Right atrium auricular region (tissue), 2 donors: ENCODE measurements at regions not wholly inside any gene's neighbourhood (a gene's known extent, or its start where the extent isn't known, plus 50 kb on each side); places are given as distances from the start of the nearest gene placed in this dataset.
"Not testable (repeated sequence)": the region's sequence is repeated elsewhere in the genome, so short reads cannot be mapped to it uniquely, and the experiment has no call there.

ENCODE experiments used
- DNase-seq: peaks from one replicate; pipeline ENCODE4 v3.0.0-alpha.2; 2019; ENCODE audit warnings: low spot score
- H3K27ac ChIP-seq, 2 donors: fragments of 200-600 bp; sonication (generic); 1 replicate in 1 of 2; 2 replicates in 1 of 2; pipeline ENCODE4 v1.5.1; 2016 to 2019
- H3K27me3 ChIP-seq, 2 donors: fragments of 200-600 bp; sonication (generic); one replicate each; pipeline versions ENCODE4 v1.5.1 to v1.6.0; 2017 to 2019
- H3K36me3 ChIP-seq: fragments of 200-600 bp; sonication (generic); one replicate; pipeline ENCODE4 v1.5.1; 2016
- H3K4me1 ChIP-seq, 2 donors: fragments of 200-600 bp; sonication (generic); one replicate each; pipeline versions ENCODE4 v1.5.1 to v1.6.0; 2017 to 2019
- H3K4me3 ChIP-seq, 2 donors: fragments of 200-600 bp; sonication (generic); 1 replicate in 1 of 2; 2 replicates in 1 of 2; pipeline ENCODE4 v1.5.1; 2017 to 2019; ENCODE audit warnings: mild to moderate bottlenecking in 1 of 2, moderate library complexity in 1 of 2
- H3K9me3 ChIP-seq, 2 donors: fragments of 200-600 bp; sonication (generic); one replicate each; pipeline ENCODE4 v1.5.1; 2019
- TF ChIP-seq, protein P1 (sequence below), 2 donors: fragments of 200-600 bp; sonication (generic); IDR thresholded peaks; one replicate each; pipeline ENCODE4 v1.5.1; 2019; ENCODE audit warnings: antibody characterized with exemption in 2 of 2

DNA sequence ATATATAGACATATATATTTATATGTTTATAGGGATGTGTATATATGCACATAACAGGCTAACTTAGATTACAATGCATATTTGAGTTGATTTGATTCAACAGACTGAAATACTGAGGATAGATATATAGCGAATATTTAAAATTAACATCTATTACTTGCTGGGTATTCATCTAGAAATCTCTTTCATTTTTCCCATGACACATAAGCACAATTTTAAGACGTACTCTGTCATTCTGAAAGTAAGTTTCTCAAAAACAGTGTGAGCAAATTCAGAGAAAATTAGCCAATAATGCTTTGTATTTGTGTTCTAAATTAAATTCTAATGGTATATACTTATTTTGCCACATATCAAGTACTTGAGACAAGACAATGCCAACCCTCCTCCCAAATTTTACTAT lies 907.5 kb upstream of the MDGA2 start:
- H3K36me3 ChIP-seq = no peaks in the 10 kb centered on the region
- no peaks in the 10 kb centered on the region for H3K27me3 ChIP-seq
- H3K4me3 ChIP-seq = no peak overlapping the region
- H3K9me3 ChIP-seq = no peaks in the 10 kb centered on the region
- H3K4me1 ChIP-seq = no peaks in the 10 kb centered on the region
- no peak overlapping the region for H3K27ac ChIP-seq
- DNase-seq = no peak
- TF ChIP-seq, protein P1, sequence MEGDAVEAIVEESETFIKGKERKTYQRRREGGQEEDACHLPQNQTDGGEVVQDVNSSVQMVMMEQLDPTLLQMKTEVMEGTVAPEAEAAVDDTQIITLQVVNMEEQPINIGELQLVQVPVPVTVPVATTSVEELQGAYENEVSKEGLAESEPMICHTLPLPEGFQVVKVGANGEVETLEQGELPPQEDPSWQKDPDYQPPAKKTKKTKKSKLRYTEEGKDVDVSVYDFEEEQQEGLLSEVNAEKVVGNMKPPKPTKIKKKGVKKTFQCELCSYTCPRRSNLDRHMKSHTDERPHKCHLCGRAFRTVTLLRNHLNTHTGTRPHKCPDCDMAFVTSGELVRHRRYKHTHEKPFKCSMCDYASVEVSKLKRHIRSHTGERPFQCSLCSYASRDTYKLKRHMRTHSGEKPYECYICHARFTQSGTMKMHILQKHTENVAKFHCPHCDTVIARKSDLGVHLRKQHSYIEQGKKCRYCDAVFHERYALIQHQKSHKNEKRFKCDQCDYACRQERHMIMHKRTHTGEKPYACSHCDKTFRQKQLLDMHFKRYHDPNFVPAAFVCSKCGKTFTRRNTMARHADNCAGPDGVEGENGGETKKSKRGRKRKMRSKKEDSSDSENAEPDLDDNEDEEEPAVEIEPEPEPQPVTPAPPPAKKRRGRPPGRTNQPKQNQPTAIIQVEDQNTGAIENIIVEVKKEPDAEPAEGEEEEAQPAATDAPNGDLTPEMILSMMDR (IDR thresholded peaks at IDR 0.05) = no peak

DNA sequence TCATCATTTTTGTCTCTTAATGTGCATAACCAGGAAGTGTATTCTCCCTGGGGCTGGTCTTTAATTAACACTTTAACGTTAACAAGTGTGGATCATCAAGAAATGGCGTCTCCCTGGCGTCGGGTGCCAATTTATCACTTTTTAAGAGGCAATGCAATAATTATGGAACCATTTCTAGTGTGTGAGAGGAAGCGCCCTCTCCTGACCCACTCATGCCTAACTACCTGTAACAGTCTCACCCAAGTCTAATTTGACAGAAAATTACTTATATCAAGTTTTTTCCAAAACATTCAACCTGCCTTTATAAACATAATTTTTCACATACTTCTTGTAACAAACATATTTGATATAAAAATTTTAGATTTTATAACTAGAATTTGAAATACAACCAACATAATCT lies 905.3 kb upstream of the MDGA2 start:
- H3K27me3 ChIP-seq = no peaks in the 10 kb centered on the region
- no peaks in the 10 kb centered on the region for H3K36me3 ChIP-seq
- H3K9me3 ChIP-seq = no peaks in the 10 kb centered on the region
- H3K4me3 ChIP-seq = no peak overlapping the region
- TF ChIP-seq, protein P1 (IDR thresholded peaks at IDR 0.05) = no peak
- DNase-seq = no peak
- no peak overlapping the region for H3K27ac ChIP-seq
- H3K4me1 ChIP-seq = no peaks in the 10 kb centered on the region

DNA sequence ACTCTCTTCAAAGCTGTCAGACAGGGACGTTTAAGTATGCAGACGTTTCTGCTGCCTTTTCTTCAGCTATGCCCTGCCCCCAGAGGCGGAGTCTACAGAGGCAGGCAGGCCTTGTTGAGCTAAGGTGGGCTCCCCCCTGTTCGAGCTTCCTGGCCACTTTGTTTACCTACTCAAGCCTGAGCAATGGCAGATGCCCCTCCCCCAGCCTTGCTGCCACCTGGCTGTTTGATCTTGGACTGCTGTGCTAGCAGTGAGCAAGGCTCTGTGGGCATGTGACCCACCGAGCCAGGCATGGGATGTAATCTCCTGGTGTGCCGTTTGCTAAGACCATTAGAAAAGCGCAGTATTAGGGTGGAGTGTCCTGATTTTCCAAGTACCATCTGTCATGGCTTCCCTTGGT lies 900.4 kb upstream of the MDGA2 start:
- TF ChIP-seq, protein P1 (IDR thresholded peaks at IDR 0.05) = no peak
- Histone ChIP-seq H3K9me3 (no peaks in the 10 kb centered on the region), H3K36me3 (no peaks in the 10 kb centered on the region), H3K27me3 (no peaks in the 10 kb centered on the region), H3K4me1 (no peaks in the 10 kb centered on the region), H3K4me3 (no peak overlapping the region), H3K27ac (no peak overlapping the region)
- no peak for DNase-seq

DNA sequence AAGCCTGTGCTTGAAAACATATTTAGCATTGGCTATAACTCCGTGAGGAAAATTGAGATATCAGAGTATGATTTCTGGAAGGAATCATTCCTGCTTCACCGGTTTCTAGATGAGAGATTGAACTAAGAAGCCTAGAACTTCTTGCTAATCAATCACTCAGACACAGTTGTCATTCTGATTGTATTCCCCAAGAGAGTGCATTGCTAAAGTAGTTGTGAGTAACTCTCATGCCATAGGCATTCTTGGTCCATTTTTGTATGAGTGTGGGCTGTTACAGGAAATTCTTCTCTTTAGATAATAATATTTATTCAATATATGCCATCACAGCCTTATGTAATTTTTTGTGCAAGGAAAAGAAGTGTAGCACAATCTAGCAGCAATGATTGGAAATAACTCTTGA lies 893.3 kb upstream of the MDGA2 start:
- no peak overlapping the region for H3K4me3 ChIP-seq
- DNase-seq = no peak
- H3K36me3 ChIP-seq = no peaks in the 10 kb centered on the region
- H3K4me1 ChIP-seq = no peaks in the 10 kb centered on the region
- no peaks in the 10 kb centered on the region for H3K27me3 ChIP-seq
- no peak overlapping the region for H3K27ac ChIP-seq
- no peaks in the 10 kb centered on the region for H3K9me3 ChIP-seq
- TF ChIP-seq, protein P1 (IDR thresholded peaks at IDR 0.05) = no peak

DNA sequence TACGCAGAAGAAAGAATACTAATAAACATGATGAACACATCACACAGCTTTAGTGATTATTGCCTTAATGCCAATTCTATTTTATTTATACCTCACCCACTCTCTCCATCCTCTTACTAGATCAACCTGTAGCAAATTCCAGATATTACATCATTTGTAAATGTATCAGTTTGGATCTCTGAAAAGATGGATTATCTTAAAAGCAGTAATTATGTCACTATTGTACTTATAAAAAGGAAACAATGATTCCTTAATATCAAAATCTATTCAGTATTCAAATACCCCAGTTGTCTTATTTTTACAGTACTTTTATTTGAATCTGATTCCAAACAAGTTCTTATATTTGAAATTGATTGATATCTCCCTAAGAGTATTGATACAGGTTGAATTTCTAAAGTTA lies 892.8 kb upstream of the MDGA2 start:
- no peak for DNase-seq
- Histone ChIP-seq H3K4me1 (no peaks in the 10 kb centered on the region), H3K27ac (no peak overlapping the region), H3K27me3 (no peaks in the 10 kb centered on the region), H3K9me3 (no peaks in the 10 kb centered on the region), H3K36me3 (no peaks in the 10 kb centered on the region), H3K4me3 (no peak overlapping the region)
- TF ChIP-seq, protein P1 (IDR thresholded peaks at IDR 0.05) = no peak

DNA sequence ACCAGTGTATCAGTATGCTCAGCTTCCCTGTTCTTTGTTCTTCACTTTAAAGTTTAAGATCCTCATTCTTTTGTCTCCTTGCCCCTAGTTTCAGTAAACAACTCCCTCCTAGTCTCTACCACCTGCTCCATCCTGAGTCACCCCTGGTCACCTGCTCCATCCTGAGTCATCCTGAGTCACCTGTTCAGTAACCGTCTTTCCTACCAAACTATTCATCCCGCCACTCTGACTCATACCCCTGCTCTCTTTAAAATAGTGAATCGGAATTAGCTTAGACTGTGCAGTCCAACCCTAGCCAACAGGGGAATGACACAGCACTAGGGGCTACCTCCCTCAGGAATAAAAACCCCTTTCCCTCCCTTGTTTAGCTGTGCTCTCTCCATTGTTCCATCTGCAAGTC lies 888.1 kb upstream of the MDGA2 start:
- H3K27ac ChIP-seq = no peak overlapping the region
- H3K27me3 ChIP-seq = no peaks in the 10 kb centered on the region
- DNase-seq = no peak
- H3K4me3 ChIP-seq = no peak overlapping the region
- no peaks in the 10 kb centered on the region for H3K4me1 ChIP-seq
- TF ChIP-seq, protein P1 (IDR thresholded peaks at IDR 0.05) = no peak
- no peaks in the 10 kb centered on the region for H3K36me3 ChIP-seq
- H3K9me3 ChIP-seq = no peaks in the 10 kb centered on the region

DNA sequence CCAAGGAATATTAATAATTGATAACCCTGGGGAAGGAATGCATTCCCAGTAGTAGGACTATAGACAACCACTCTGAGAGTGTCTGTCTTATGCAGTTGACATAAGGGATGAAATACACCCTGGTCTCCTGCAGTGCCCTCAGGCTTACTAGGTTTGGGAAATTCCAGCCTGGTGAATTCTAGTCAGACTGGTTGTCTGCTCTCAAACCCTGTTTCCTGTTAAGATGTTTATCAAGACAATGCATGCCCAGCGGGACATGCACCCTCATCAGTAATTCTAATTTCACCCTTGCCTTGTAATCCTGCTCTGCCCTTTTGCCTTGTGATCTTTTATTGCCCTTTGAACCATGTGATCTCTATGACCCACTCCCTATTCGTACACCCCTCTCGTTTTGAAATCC lies 886.0 kb upstream of the MDGA2 start:
- not testable (repeated sequence) for H3K4me1 ChIP-seq, H3K9me3 ChIP-seq, H3K4me3 ChIP-seq, DNase-seq, H3K36me3 ChIP-seq, H3K27me3 ChIP-seq, H3K27ac ChIP-seq
